GM12892 (cell line): ENCODE measurements at regions not wholly inside any gene's neighbourhood (a gene's known extent, or its start where the extent isn't known, plus 50 kb on each side); places are given as distances from the start of the nearest gene placed in this dataset.

Experiments used
- POLR2A ChIP-seq: IDR thresholded peaks from 2 replicates; pipeline ENCODE4 v1.6.1; 2011; ENCODE audit warnings: low read depth, low read length, control low read depth
- POLR2AphosphoS5 ChIP-seq: IDR thresholded peaks from 2 replicates; pipeline ENCODE4 v1.6.1; 2011; ENCODE audit warnings: low read depth, low read length, control low read depth
- TAF1 ChIP-seq: IDR thresholded peaks from 2 replicates; pipeline ENCODE4 v1.6.1; 2011; ENCODE audit warnings: low read depth, mild to moderate bottlenecking, control low read depth, low read length, borderline replicate concordance

- no peak for TF ChIP-seq POLR2AphosphoS5
- TF ChIP-seq POLR2A: no peak
- TF ChIP-seq TAF1: no peak
Observed at GRCh38 chr12:113586461-113586860, 114.8 kb upstream of the LHX5 start.
